NCI-H748 treated with DMSO at 0.1 percent for 48 hours (cell line): ENCODE measurements at regions not wholly inside any gene's neighbourhood (a gene's known extent, or its start where the extent isn't known, plus 50 kb on each side); places are given as distances from the start of the nearest gene placed in this dataset.
A peak's percentile ranks its signal among the peaks of the same experiment; 100 is the strongest.
"Not testable (repeated sequence)": the region's sequence is repeated elsewhere in the genome, so short reads cannot be mapped to it uniquely, and the experiment has no call there.

Source experiments
- DNase-seq: peaks from one replicate; lab custom pipeline; 2025; lab: John Stamatoyannopoulos, UW

GRCh38 chr13:93017493-93018112 lies 209.0 kb upstream of the GPC6 start:
- no peak for DNase-seq

DNA sequence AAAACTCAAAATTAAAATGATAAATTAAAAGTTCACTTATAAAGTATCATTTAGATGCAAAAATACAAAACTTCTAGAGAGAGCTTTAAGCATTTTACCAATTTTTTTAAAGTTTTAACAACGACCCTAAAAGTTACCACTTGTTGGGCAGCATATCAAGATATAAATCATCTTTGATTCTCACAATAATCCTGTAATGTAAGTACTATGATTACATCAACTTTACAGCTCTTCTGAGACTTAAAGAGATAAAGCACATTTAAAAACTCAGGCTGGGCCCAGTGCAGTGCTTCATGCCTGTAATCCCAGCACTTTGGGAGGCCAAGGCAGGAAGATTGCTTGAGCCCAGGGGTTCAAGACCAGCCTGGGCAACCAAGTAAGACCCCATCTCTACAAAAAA lies 202.7 kb upstream of the GPC6 start:
- DNase-seq = no peak

DNA sequence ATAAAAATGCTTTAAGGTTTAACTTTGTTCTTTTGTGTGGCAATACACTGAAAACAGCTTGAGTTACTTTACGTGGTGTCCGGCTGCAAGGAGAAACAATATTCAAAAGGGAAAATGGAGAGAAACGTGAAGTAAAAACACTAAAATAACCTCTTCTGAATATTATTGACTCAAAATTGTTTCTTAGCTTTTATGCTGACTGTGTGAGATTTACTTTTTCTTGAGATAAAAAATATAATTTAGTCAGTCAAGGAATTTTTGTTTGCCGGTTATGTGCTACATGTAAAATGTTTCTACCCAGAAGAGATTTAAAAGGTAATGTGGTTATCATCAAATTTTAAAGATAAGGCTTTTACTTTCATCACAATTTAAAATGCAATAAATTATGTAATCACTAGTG lies 200.6 kb upstream of the GPC6 start:
- no peak for DNase-seq

DNA sequence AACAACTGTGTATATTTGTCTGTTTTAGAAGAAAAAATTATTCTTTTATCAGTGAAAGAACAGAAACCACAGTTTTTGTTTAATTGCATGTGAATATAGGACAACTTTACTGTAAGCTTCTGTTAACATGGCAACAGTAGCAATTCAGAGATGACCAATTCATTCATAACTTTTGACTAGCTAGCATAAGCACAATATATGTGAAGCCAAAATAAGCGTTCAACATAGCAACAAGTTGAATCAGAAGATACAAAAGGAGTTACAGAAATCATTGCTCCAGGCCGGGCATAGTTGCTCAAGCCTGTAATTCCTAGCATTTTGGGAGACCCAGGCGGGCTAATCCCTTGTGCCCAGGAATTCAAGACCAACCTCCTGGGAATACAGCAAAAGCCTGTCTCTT lies 197.1 kb upstream of the GPC6 start:
- DNase-seq = no peak

DNA sequence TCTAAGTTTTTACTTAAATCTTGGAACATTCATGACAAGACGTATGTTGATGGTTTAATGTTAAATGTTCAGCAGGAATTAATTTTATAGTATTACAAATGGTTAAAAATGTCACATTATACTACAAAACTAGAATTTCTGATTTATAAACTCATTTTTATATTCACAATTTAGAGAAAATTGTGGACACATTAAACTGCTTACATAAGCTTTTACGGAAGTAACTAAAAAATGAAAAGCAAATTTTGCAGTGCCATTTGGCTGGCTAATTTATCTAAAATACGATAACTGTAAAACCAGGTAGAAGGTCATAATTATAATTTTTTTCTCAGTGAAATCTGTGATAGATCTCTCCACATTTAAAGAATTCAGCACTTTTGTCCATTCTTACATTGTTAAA lies 190.2 kb upstream of the GPC6 start:
- no peak for DNase-seq

DNA sequence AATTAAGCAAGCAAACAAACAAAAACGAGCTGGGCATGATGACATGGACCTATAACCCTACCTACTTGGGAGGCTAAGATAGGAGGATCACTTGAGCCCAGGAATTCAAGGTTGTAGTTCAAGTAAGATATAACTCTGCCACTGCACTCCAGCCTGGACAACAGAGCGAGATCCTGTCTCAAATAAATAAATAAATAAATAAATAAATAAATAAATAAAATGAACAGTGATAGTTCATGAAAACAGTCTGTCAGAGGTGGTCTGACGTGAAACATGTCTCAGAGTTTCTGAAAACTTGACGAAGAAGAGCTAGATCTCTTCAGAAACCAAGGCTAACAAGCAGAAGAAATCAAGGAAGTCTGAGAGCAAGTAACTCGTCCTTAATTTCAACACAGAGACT lies 188.8 kb upstream of the GPC6 start:
- DNase-seq = no peak

- DNase-seq = no peak
Observed at GRCh38 chr13:93038187-93038586, 188.4 kb upstream of the GPC6 start.

DNA sequence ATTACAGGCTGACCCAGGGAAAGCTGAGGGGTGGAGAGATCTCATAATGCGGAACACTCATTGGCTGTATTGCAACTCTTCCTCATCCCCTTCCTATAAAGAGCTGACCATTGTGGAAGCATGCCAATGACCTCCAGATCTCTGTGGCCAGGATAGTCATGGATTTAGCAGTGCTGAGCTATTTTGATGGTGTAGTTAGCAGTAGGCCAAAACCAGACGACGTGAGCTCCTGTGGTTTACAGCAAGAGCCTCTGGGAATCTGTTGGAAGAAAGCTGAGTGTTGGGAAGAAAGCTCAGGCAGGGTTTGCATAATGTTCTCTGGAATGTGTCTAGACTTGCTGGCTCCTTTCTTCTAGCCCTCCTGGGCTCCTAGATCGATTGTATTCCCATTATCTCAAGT lies 187.5 kb upstream of the GPC6 start:
- DNase-seq = no peak

- not testable (repeated sequence) for DNase-seq
Observed at GRCh38 chr13:93041566-93041965, 185.0 kb upstream of the GPC6 start.

DNA sequence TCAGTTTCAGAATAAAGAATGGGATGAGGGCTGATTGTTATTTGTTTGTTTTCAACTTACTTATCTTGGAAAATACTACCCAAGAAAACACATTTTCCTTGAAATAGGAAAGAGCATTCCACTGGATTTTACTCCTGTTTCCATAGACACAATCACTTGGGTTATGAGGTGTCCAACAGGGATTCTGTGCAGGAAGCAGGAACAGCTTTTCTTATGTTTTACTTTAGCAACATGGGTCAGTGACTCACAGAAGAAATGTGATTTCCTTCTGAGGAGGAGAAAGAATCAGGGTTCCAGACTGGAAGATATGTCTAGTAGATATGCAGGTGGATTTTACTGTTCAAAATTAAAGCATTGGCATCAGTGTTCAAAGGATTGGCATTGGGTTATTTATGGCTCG lies 180.8 kb upstream of the GPC6 start:
- DNase-seq = no peak

DNA sequence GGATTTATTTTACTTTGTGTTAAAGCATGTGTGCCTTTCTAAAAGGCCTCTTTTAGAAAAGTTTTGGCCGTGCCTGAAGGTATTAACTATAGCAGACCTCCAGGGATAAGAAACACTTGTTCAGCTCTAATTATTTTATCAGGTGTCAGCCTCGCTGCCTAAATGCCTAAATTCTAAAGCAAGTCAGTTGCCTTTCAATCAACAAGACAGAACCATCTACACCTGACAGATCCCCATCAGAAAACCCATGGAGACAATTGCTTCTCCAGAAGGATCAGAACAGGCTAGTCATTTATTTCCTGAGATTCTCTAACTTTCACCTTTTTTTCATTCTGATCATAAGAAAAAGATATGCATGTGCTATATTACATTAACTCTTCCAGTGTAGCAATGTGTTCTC lies 171.4 kb upstream of the GPC6 start:
- DNase-seq = no peak

DNA sequence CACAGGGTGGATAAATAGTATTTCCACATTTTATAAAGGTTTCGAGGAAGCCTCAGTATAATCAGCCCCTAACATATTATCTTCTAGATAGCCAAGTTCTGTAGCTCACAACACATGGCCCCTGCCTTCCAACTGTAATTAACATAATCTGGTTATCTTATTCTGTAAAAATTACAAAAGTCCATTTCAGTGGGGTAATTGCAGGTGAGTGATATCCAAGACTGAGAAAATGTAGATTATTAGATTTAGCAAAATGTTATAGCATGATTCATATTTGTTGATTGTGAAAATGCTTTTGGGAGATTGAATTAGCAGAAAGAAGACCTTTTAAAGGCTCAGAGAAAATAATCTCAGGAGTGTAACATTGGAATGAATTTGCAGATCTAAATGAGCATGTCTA lies 168.3 kb upstream of the GPC6 start:
- no peak for DNase-seq

- no peak for DNase-seq
Observed at GRCh38 chr13:93060144-93060543, 166.5 kb upstream of the GPC6 start.

- no peak for DNase-seq
Observed at GRCh38 chr13:93066187-93066586, 160.4 kb upstream of the GPC6 start.

DNA sequence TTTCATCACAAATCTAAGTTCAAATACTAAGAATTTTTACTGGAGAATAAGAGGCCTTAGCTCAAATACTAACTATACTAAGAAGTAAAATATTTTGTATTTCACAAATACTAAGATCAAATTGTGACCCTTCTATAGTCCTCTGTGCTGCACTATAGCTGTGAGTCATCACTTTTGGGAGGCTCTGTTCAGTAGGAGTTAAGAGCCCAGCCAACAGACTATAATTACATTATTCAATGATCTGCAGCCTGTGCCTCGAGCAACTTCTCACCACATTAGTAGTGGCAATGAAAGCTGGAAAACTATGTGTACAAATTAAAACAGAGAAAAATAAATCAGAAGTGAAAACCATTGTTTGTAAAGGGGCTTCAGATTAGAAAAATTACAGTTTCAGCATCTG lies 147.3 kb upstream of the GPC6 start:
- no peak for DNase-seq

DNA sequence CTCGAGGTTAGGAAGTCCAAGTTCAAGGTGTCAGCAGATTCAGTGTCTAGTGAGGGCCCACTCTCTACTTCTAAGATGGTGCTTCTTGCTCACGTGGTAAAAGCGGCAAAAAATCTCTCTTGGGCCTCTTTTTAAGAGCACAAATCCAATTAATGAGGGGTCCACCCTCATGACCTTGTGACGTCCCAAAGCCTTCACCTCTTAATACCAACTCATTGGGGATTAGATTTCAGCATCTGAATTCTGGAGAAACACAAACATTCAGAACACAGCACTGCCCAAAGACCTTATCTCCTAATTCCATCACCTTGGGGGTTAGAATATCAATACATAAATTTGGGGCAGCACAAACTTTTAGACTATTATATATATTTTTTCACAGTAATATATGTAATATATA lies 146.4 kb upstream of the GPC6 start:
- no peak for DNase-seq

DNA sequence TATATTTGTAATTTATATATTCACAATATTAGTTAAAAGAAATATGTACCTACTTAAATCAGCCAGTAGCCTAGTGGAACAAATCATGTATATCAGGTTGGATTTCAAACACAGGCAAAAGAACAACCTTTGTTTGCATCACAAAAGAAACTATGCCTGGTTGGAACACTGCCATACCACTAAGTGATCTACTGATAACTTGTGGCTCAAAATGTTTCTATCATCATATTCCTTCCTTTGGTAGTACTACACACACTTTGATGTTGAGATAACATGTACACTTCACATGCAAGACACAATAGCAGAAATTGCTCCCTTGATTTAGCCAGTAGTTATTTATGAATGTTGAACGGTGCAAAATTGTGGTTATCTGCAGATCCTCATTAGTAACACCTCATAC lies 146.0 kb upstream of the GPC6 start:
- no peak for DNase-seq

GRCh38 chr13:93086329-93086728 lies 140.3 kb upstream of the GPC6 start:
- no peak for DNase-seq

DNA sequence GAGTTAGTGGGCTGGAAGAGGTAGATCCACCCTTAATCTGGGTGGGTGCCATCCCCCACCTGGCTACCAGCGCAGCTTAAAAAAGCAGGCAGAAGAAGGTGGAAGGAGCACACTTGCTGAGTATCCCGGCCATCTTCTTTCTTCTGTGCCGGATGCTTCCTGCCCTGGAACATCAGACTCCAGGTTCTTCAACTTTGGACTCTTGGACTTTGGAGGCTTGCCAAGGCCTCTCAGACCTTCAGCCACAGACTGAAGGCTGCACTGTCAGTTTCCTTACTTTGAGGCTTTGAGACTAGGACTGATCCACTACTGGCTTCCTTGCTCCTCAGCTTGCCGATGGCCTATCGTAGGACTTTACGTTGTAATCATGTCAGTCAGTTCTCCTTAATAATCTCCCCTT lies 127.6 kb upstream of the GPC6 start:
- DNase-seq = no peak

DNA sequence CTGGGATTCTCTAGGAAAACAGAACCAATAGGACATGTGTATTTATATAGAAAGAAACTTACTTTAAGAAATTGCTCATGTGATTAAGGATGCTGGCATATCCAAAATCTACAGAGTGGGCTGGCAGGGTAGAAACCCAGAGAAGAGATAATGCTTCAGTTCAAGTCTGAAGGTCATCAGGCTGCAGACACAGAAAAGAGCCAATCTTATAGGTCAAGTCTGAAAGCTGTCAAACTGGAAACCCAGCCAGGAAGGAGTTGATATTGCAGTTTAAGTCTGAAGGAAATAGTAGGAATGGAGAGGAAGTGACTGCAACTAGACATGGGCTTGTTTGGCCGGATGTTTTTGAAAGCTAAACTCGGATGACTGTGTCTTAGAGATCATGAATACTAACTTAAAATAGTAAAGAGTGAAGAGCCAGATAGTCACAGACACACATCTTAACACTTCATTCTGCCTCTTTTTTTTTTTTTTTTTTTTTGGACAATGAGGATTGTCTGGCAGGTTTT lies 125.3 kb upstream of the GPC6 start:
- DNase-seq = no peak

GRCh38 chr13:93104270-93104669 lies 122.3 kb upstream of the GPC6 start:
- DNase-seq = no peak

GRCh38 chr13:93108111-93108601 lies 118.5 kb upstream of the GPC6 start:
- no peak for DNase-seq

DNA sequence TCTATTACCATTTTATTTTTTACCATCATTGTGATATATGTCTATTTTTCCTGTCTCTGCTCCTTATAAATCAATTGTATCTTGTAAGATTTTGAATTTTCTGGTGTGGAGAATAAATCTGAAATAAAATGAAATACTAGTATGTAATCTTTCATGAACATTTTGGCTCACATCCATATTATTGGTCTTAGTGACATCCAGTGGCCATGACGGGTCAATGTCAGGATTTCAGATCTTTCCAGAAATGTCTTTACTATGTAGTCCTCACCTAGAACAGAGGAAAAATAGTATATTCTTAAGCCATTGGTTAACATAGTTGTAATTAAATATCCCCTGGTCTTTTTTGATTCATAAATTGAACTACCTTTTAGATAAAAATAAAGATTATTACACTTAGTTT lies 109.8 kb upstream of the GPC6 start:
- DNase-seq = peak; percentile 26

DNA sequence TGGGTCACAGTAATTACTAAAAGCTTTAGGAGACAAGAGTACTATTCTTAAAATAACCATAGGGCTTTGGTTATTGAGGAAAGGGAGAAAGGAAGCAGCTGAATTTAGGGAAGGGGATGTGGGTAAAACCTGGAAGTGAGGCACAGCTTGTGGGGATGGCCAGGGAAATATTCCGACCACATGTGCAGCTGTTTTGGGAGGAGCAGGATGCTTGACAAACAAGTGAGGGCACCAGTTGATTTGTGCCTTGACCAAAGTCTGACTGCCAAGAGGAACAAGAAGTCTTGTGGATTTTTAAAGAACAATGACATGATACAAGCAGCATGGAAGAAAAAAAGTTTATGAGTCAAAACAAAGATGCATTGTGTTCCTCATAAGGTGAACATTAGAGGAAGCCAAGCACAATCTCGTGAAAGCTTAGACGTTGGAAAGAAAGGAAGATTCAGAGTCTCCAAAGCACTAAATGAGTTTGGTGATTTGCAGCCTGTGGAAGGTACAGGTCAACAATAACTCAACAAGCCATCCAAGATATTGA lies 108.5 kb upstream of the GPC6 start:
- no peak for DNase-seq
